22Rv1 (cell line): ENCODE measurements at regions not wholly inside any gene's neighbourhood (a gene's known extent, or its start where the extent isn't known, plus 50 kb on each side); places are given as distances from the start of the nearest gene placed in this dataset.

ENCODE experiments used
- CTCF ChIP-seq: fragments of 450-650 bp; IDR thresholded peaks from 2 replicates; pipeline ENCODE4 v1.5.1; 2017; ENCODE audit warnings: mild to moderate bottlenecking
- ZFX ChIP-seq: fragments of 450-650 bp; IDR thresholded peaks from 2 replicates; pipeline ENCODE4 v1.6.1; 2017; ENCODE audit warnings: antibody characterized with exemption, borderline replicate concordance

- no peak for TF ChIP-seq CTCF
- no peak for TF ChIP-seq ZFX
Measured at GRCh38 chr15:70579766-70580165, 183.6 kb downstream of the UACA start.
